ENCODE measurements at regions not wholly inside any gene's neighbourhood (a gene's known extent, or its start where the extent isn't known, plus 50 kb on each side); places are given as distances from the start of the nearest gene placed in this dataset.

DNA sequence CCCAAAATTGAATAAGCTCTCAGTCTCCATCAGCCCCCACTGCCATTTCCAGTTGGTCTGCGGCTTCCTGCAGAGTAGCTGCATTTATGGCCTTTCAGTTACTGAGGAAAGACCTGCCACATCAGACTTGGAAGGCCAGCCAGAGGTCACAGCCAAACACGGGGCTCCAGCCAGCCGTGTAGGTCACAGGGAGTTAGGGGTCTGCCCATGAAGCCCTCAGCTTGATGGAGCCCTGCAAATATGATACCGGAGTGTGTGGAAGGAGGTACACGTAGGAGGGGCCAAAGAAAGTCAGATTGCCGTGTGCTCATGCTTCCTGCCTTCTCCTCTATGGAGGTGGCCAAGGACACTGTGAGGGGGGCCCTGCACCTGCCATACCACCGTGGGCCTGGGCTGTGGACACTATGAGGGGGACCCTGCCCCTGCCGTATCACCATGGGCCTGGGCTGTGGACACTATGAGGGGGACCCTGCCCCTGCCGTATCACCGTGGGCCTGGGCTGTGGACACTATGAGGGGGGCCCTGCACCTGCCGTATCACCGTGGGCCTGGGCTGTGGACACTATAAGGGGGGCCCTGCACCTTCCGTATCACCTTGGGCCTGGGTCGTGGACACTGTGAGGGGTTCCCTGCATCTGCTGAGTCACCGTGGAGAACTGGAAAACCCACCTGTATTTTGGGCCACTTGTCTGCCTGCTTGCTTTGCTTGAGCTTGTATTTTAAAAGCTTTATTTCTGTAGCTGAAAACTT, 335.7 kb upstream of the SHH start:
- no peak for DNase-seq

GRCh38 chr7:156147104-156147503, 334.8 kb upstream of the SHH start:
- DNase-seq = no peak

GRCh38 chr7:156145996-156146395, 333.7 kb upstream of the SHH start:
- no peak for DNase-seq

GRCh38 chr7:156145184-156145583, 332.9 kb upstream of the SHH start:
- no peak for DNase-seq

GRCh38 chr7:156143683-156144082, 331.4 kb upstream of the SHH start:
- DNase-seq = no peak

DNA sequence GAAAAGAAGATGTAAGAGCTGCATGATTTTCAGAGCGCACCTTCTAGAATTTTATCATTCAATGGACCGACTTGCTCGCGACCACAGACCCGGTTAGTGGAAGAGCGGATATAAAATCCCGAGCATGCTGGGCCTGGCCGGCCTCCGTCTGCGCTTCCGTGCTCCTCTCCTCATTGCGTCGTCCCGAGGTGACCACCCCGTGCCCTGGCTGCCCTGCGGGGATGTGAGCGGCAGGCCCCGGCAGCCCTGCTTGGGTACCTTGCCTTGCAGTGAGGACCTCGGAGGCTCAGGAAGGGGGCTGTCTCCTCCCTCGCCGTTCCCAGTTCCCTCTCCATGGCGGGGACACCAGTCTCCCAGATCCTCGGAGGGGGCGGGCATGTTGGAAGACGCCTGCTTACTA, 330.9 kb upstream of the SHH start:
- DNase-seq = no peak

DNA sequence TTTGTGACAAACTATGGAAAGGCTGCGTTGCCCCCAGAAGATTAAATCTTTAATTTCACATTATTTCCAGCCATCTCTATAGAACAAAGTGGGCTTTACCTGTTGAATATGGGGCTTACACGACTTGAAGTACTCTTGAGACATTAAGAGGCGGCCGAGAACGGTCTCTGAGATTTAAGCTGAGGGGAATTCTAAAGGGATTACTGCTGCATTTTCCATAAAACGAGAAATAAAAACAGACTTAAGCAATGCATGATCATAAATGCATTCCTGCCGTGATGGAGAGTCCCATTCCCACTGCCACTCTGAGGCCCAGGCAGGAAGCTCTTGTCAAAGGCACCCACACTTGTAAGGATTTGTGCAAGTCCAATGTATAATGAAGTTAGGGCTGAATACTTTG, 329.7 kb upstream of the SHH start:
- DNase-seq = no peak

GRCh38 chr7:156140896-156141295, 328.6 kb upstream of the SHH start:
- no peak for DNase-seq

DNA sequence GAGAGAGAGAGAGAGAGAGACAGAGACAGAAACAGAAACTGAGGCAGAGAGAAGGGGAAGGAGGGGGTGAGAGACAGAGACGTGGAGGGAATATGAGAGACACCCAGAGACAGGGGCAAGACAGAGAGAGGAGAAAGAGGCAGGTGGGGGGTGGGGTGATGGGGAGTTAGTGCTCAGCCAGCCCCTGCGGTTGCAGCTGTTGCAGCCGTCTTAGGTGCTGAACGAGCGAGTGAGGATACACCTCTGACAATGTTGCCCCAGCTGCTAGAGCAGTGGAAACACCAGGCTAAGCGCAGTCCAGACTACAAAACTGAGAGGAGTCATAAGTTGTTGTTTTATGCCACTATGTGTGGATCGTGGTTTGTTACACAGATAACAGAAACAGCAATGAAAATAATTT, 328.2 kb upstream of the SHH start:
- no peak for DNase-seq

DNA sequence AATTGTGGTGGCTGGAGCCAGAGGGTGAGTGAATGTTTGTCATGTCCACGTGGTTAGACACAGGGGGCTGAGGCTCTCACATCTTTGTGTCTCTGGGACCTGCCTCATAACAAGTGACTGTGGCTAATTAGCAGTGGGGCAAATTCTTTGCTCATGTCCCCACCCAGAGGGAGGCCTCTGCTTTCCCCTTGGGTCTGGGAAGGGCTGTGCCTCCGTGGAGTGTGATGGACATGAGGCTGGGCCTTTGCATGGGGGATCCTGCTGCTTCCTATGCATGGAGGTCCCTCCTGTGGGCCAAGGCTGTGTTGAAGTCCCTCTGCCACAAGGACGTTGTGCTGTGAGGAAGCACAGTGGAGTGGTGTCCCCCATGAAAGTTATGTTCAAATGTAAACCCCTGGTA, 327.4 kb upstream of the SHH start:
- no peak for DNase-seq

GRCh38 chr7:156139112-156139511, 326.8 kb upstream of the SHH start:
- DNase-seq = no peak

GRCh38 chr7:156131881-156132280, 319.6 kb upstream of the SHH start:
- no peak for DNase-seq

- DNase-seq = no peak
Observed at GRCh38 chr7:156129522-156129921, 317.3 kb upstream of the SHH start.

GRCh38 chr7:156128496-156128895, 316.2 kb upstream of the SHH start:
- no peak for DNase-seq

GRCh38 chr7:156127166-156128134, 315.2 kb upstream of the SHH start:
- no peak for DNase-seq

- no peak for DNase-seq
Observed at GRCh38 chr7:156125841-156126730, 313.8 kb upstream of the SHH start.

- no peak for DNase-seq
Observed at GRCh38 chr7:156124356-156124755, 312.1 kb upstream of the SHH start.

DNA sequence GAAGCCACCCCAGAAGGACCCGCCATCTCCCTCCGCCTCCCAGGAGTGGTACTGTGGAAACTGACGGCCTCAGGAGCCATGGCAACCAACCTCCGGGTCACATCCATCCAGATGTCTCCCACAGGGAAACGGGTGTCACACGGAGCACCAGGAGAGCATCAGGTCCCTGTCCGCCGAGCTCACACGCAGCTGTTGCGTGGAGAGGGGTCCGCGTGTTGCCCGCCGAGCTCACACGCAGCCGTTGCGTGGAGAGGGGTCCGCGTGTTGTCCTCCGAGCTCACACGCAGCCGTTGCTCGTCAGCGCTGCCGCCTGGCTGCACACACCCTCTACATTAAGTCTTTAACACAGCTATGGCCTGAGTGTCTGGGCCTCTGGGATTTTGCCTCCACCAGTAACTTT, 311.1 kb upstream of the SHH start:
- DNase-seq = no peak

DNA sequence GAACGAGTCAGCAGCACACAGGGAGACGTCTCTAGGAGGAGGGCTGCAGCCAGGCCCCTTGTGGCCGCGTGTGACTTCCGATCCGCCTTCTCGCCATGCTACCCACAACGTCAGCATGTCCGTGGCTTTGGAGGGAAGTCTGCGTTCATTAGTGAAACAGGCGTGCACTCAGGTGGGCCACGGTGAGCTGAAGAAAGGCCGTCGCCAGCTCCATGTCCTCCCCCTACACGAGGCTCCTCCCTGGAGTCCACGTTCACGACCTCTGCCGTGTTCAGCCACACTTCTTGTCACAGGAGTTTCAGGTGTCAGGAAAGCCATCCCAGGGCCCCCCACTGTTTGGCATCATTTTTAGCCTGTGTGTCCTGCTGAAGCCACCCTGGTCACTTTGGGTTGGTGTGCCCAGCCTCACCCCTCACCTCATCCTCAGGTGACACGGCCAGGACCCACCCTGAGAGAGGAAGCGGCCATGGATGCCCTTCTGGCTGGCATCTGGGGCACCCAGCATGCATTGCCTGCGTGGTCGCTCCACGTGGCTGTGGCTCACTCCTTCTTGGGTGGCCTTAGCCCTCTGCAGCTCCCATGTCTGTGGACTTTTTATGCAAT, 310.6 kb upstream of the SHH start:
- DNase-seq = no peak

DNA sequence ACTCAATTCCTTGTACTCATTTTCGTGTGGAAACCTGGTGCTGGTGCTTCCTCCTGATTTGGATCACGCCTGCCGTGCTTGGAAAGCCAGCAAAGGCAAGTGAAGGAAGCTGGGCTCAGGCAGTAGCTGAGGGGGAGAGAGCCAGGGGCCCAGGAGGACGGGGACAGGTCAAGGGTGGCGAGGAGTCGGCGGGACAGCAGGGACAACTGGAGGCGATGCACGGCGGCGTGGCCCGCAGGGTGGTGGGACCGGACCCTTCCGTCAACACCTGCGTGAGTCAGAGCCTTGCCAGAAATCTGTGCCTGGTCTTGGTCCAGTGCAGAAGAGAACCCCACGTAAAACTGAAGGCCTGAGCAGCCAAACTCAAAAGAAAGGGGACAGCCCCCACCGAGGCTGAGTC, 309.7 kb upstream of the SHH start:
- no peak for DNase-seq

DNA sequence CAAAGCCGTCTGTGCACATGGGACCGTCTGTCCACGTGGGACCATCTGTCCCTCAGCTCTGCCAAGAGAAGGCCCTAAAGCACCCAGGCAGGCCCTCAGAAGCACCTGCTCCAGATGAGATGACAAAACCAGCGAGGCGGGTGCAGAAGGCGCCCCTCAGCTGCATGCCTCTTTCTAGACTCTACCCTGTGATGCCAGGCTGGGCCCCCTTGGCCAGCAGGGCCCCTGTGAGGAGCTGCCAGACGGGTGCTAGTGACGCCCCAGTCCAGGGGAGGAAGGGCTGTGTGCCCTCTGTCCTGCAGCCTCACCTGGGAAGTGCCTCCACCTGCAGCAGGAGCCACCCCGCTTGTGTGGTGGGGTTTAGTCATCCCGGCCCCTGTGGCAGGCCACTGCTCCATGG, 309.2 kb upstream of the SHH start:
- DNase-seq = no peak

DNA sequence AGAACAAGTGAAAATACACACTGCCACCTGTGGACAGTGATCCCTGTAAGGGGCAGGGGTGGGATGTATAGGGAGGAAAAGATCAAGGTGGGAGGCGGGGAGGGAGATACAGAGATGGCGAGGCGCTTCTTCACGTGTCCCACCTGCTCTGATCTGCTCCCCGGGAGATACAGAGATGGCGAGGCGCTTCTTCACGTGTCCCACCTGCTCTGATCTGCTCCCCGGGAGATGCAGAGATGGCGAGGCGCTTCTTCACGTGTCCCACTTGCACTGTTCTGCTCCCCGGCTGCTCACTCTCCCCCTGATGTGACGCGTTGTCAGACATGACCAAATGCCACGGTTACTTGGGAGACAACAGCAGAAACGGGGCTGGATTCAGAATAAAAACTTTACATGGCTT, 308.3 kb upstream of the SHH start:
- no peak for DNase-seq

DNA sequence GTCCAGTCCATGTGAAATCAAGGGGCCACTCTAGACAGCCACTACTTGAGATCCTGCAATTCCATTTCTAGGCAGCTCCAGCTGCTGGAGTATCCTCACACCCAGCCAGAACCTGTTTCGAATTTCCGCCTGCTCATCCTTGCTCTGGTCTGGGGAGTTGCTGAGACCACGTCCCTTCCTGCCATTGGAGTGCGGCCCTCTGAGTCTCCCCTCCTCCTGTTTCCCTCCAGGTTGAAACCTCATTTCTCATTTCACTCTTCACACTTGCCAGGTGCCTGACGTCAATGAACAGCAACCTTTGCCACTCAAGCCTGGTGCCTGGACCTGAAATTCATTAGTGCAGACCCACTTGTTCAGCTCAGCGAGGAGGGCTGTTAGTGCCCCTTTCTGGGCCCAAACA, 307.5 kb upstream of the SHH start:
- DNase-seq = no peak

All from NCI-H82 (cell line).